ENCODE measurements at regions not wholly inside any gene's neighbourhood (a gene's known extent, or its start where the extent isn't known, plus 50 kb on each side); places are given as distances from the start of the nearest gene placed in this dataset.
"Not testable (repeated sequence)": the region's sequence is repeated elsewhere in the genome, so short reads cannot be mapped to it uniquely, and the experiment has no call there.

- Histone ChIP-seq H3K4me1 (ENCODE audit: control insufficient read depth in 2 of 2, insufficient read depth in 2 of 2, low read length in 2 of 2) (no peaks in the 10 kb centered on the region), H3K9me3 (ENCODE audit: control insufficient read depth in 2 of 3, low read length in 3 of 3) (no peaks in the 10 kb centered on the region), H3K4me3 (ENCODE audit: low read length) (no peak overlapping the region), H3K27ac (ENCODE audit: low read depth, low read length) (no peak overlapping the region), H3K27me3 (ENCODE audit: control insufficient read depth in 2 of 2, insufficient read depth in 2 of 2, low read length in 2 of 2) (no peaks in the 10 kb centered on the region), H3K36me3 (ENCODE audit: control insufficient read depth in 2 of 3, insufficient read depth in 3 of 3, low read length in 3 of 3) (no peaks in the 10 kb centered on the region)
- ATAC-seq, result no peak
- ChIA-PET CTCF (no interaction called here), POLR2A (no interaction called here)
- H3K9me3 Mint-ChIP-seq, result peaks cover 0 to 29% (median 9%) of the 10 kb centered on the region in 11 donors
- no peaks in the 10 kb centered on the region for H3K27me3 Mint-ChIP-seq
- DNase-seq, result no peak
- intact Hi-C loops (cut with micrococcal nuclease), result no loop called here
- H3K4me3 Mint-ChIP-seq, result no peak overlapping the region
- no peaks in the 10 kb centered on the region for H3K36me3 Mint-ChIP-seq
- H3K27ac Mint-ChIP-seq, result no peak overlapping the region
- no peaks in the 10 kb centered on the region for H3K4me1 Mint-ChIP-seq
Measured at GRCh38 chr11:21785351-21785750, 407.5 kb upstream of the ANO5 start.

GRCh38 chr11:21794306-21794705 lies 398.6 kb upstream of the ANO5 start:
- intact Hi-C loops (cut with micrococcal nuclease), result no loop called here
- ChIA-PET POLR2A (no interaction called here), CTCF (no interaction called here)
- no peak for ATAC-seq
- Mint-ChIP-seq H3K4me3 (no peak overlapping the region), H3K36me3 (no peaks in the 10 kb centered on the region), H3K4me1 (no peaks in the 10 kb centered on the region), H3K9me3 (peaks cover 5 to 43% (median 12%) of the 10 kb centered on the region in 11 donors), H3K27ac (no peak overlapping the region), H3K27me3 (no peaks in the 10 kb centered on the region)
- no peaks in the 10 kb centered on the region for H3K36me3 ChIP-seq (ENCODE audit: control insufficient read depth in 2 of 3, insufficient read depth in 3 of 3, low read length in 3 of 3)
- H3K9me3 ChIP-seq (ENCODE audit: control insufficient read depth in 2 of 3, low read length in 3 of 3), result no peaks in the 10 kb centered on the region
- H3K27ac ChIP-seq (ENCODE audit: low read depth, low read length), result no peak overlapping the region
- H3K4me3 ChIP-seq (ENCODE audit: low read length), result no peak overlapping the region
- no peaks in the 10 kb centered on the region for H3K27me3 ChIP-seq (ENCODE audit: control insufficient read depth in 2 of 2, insufficient read depth in 2 of 2, low read length in 2 of 2)
- no peak for DNase-seq
- H3K4me1 ChIP-seq (ENCODE audit: control insufficient read depth in 2 of 2, insufficient read depth in 2 of 2, low read length in 2 of 2), result no peaks in the 10 kb centered on the region

- ATAC-seq, result no peak
- H3K4me3 Mint-ChIP-seq, result no peak overlapping the region
- intact Hi-C loops (cut with micrococcal nuclease), result no loop called here
- Histone ChIP-seq H3K27me3 (ENCODE audit: control insufficient read depth in 2 of 2, insufficient read depth in 2 of 2, low read length in 2 of 2) (no peaks in the 10 kb centered on the region), H3K4me1 (ENCODE audit: control insufficient read depth in 2 of 2, insufficient read depth in 2 of 2, low read length in 2 of 2) (no peaks in the 10 kb centered on the region), H3K27ac (ENCODE audit: low read depth, low read length) (no peak overlapping the region), H3K9me3 (ENCODE audit: control insufficient read depth in 2 of 3, low read length in 3 of 3) (no peaks in the 10 kb centered on the region), H3K4me3 (ENCODE audit: low read length) (no peak overlapping the region), H3K36me3 (ENCODE audit: control insufficient read depth in 2 of 3, insufficient read depth in 3 of 3, low read length in 3 of 3) (no peaks in the 10 kb centered on the region)
- CTCF ChIA-PET, result no interaction called here
- POLR2A ChIA-PET, result no interaction called here
- no peak overlapping the region for H3K27ac Mint-ChIP-seq
- H3K36me3 Mint-ChIP-seq, result peaks cover 0 to 6% (median 0%) of the 10 kb centered on the region in 5 donors
- no peaks in the 10 kb centered on the region for H3K27me3 Mint-ChIP-seq
- no peaks in the 10 kb centered on the region for H3K4me1 Mint-ChIP-seq
- DNase-seq, result no peak
- H3K9me3 Mint-ChIP-seq, result peaks cover 6 to 44% (median 11%) of the 10 kb centered on the region in 11 donors
Measured at GRCh38 chr11:21798216-21798615, 394.7 kb upstream of the ANO5 start.

- H3K4me1 Mint-ChIP-seq; H3K4me3 ChIP-seq (ENCODE audit: low read length); H3K27me3 ChIP-seq (ENCODE audit: control insufficient read depth in 2 of 2, insufficient read depth in 2 of 2, low read length in 2 of 2); H3K4me1 ChIP-seq (ENCODE audit: control insufficient read depth in 2 of 2, insufficient read depth in 2 of 2, low read length in 2 of 2); ATAC-seq; H3K27ac Mint-ChIP-seq; H3K4me3 Mint-ChIP-seq; H3K27me3 Mint-ChIP-seq; DNase-seq; H3K36me3 Mint-ChIP-seq; H3K36me3 ChIP-seq (ENCODE audit: control insufficient read depth in 2 of 3, insufficient read depth in 3 of 3, low read length in 3 of 3); intact Hi-C loops (cut with micrococcal nuclease); H3K9me3 ChIP-seq (ENCODE audit: control insufficient read depth in 2 of 3, low read length in 3 of 3); CTCF ChIA-PET; H3K27ac ChIP-seq (ENCODE audit: low read depth, low read length); POLR2A ChIA-PET: not testable (repeated sequence)
- H3K9me3 Mint-ChIP-seq, result peaks cover 5 to 29% (median 14%) of the 10 kb centered on the region in 11 donors
Measured at GRCh38 chr11:21804523-21804922, 388.4 kb upstream of the ANO5 start.

- H3K27ac ChIP-seq (ENCODE audit: low read depth, low read length), result no peak overlapping the region
- no peak overlapping the region for H3K4me3 ChIP-seq (ENCODE audit: low read length)
- no peaks in the 10 kb centered on the region for H3K27me3 ChIP-seq (ENCODE audit: control insufficient read depth in 2 of 2, insufficient read depth in 2 of 2, low read length in 2 of 2)
- Mint-ChIP-seq H3K9me3 (peaks cover 10 to 31% (median 14%) of the 10 kb centered on the region in 11 donors), H3K27ac (no peak overlapping the region), H3K4me3 (no peak overlapping the region), H3K36me3 (peaks cover 0 to 10% (median 0%) of the 10 kb centered on the region in 5 donors), H3K4me1 (no peaks in the 10 kb centered on the region), H3K27me3 (no peaks in the 10 kb centered on the region)
- CTCF ChIA-PET, result no interaction called here
- H3K36me3 ChIP-seq (ENCODE audit: control insufficient read depth in 2 of 3, insufficient read depth in 3 of 3, low read length in 3 of 3), result no peaks in the 10 kb centered on the region
- POLR2A ChIA-PET, result no interaction called here
- ATAC-seq, result no peak
- intact Hi-C loops (cut with micrococcal nuclease), result no loop called here
- peaks cover 0 to 5% (median 0%) of the 10 kb centered on the region in 3 experiments for H3K9me3 ChIP-seq (ENCODE audit: control insufficient read depth in 2 of 3, low read length in 3 of 3)
- DNase-seq, result no peak
- H3K4me1 ChIP-seq (ENCODE audit: control insufficient read depth in 2 of 2, insufficient read depth in 2 of 2, low read length in 2 of 2), result no peaks in the 10 kb centered on the region
Measured at GRCh38 chr11:21806508-21806907, 386.4 kb upstream of the ANO5 start.

- H3K4me3 ChIP-seq (ENCODE audit: low read length), result no peak overlapping the region
- Mint-ChIP-seq H3K4me3 (no peak overlapping the region), H3K4me1 (no peaks in the 10 kb centered on the region), H3K36me3 (peaks cover 0 to 10% (median 0%) of the 10 kb centered on the region in 5 donors), H3K27me3 (no peaks in the 10 kb centered on the region), H3K9me3 (peaks cover 10 to 31% (median 14%) of the 10 kb centered on the region in 11 donors), H3K27ac (no peak overlapping the region)
- ATAC-seq (no peak), DNase-seq (no peak)
- H3K27me3 ChIP-seq (ENCODE audit: control insufficient read depth in 2 of 2, insufficient read depth in 2 of 2, low read length in 2 of 2), result no peaks in the 10 kb centered on the region
- no peaks in the 10 kb centered on the region for H3K4me1 ChIP-seq (ENCODE audit: control insufficient read depth in 2 of 2, insufficient read depth in 2 of 2, low read length in 2 of 2)
- CTCF ChIA-PET, result no interaction called here
- no peak overlapping the region for H3K27ac ChIP-seq (ENCODE audit: low read depth, low read length)
- POLR2A ChIA-PET, result no interaction called here
- intact Hi-C loops (cut with micrococcal nuclease), result no loop called here
- no peaks in the 10 kb centered on the region for H3K36me3 ChIP-seq (ENCODE audit: control insufficient read depth in 2 of 3, insufficient read depth in 3 of 3, low read length in 3 of 3)
- H3K9me3 ChIP-seq (ENCODE audit: control insufficient read depth in 2 of 3, low read length in 3 of 3), result peaks cover 0 to 5% (median 0%) of the 10 kb centered on the region in 3 experiments
Measured at GRCh38 chr11:21806947-21807346, 385.9 kb upstream of the ANO5 start.

- ChIA-PET CTCF (no interaction called here), POLR2A (no interaction called here)
- Mint-ChIP-seq H3K4me3 (no peak overlapping the region), H3K27me3 (no peaks in the 10 kb centered on the region), H3K4me1 (no peaks in the 10 kb centered on the region), H3K36me3 (peaks cover 0 to 10% (median 0%) of the 10 kb centered on the region in 5 donors), H3K9me3 (peaks cover 10 to 31% (median 14%) of the 10 kb centered on the region in 11 donors), H3K27ac (no peak overlapping the region)
- peaks cover 0 to 5% (median 0%) of the 10 kb centered on the region in 3 experiments for H3K9me3 ChIP-seq (ENCODE audit: control insufficient read depth in 2 of 3, low read length in 3 of 3)
- DNase-seq (no peak), ATAC-seq (no peak)
- H3K27me3 ChIP-seq (ENCODE audit: control insufficient read depth in 2 of 2, insufficient read depth in 2 of 2, low read length in 2 of 2), result no peaks in the 10 kb centered on the region
- no peak overlapping the region for H3K4me3 ChIP-seq (ENCODE audit: low read length)
- intact Hi-C loops (cut with micrococcal nuclease), result no loop called here
- H3K36me3 ChIP-seq (ENCODE audit: control insufficient read depth in 2 of 3, insufficient read depth in 3 of 3, low read length in 3 of 3), result no peaks in the 10 kb centered on the region
- H3K4me1 ChIP-seq (ENCODE audit: control insufficient read depth in 2 of 2, insufficient read depth in 2 of 2, low read length in 2 of 2), result no peaks in the 10 kb centered on the region
- no peak overlapping the region for H3K27ac ChIP-seq (ENCODE audit: low read depth, low read length)
Measured at GRCh38 chr11:21807350-21807749, 385.5 kb upstream of the ANO5 start.
